HG02938 (cell line): ENCODE measurements at regions not wholly inside any gene's neighbourhood (a gene's known extent, or its start where the extent isn't known, plus 50 kb on each side); places are given as distances from the start of the nearest gene placed in this dataset.

ENCODE experiments used
- ATAC-seq: cut with Tn5 transposase; IDR thresholded peaks from one replicate; pipeline ENCODE4 v1.9.1; 2021; ENCODE audit warnings: mild to moderate bottlenecking, moderate library complexity; ENCODE audit not compliant: unreplicated experiment

- no peak for ATAC-seq
Measured at GRCh38 chr2:19300961-19301360, 57.5 kb downstream of the OSR1 start.

- no peak for ATAC-seq
Measured at GRCh38 chr2:19299522-19299921, 58.9 kb downstream of the OSR1 start.

- no peak for ATAC-seq
Measured at GRCh38 chr2:19299032-19299431, 59.4 kb downstream of the OSR1 start.

GRCh38 chr2:19297716-19298115 is 60.7 kb downstream of the OSR1 start:
- ATAC-seq = no peak

DNA sequence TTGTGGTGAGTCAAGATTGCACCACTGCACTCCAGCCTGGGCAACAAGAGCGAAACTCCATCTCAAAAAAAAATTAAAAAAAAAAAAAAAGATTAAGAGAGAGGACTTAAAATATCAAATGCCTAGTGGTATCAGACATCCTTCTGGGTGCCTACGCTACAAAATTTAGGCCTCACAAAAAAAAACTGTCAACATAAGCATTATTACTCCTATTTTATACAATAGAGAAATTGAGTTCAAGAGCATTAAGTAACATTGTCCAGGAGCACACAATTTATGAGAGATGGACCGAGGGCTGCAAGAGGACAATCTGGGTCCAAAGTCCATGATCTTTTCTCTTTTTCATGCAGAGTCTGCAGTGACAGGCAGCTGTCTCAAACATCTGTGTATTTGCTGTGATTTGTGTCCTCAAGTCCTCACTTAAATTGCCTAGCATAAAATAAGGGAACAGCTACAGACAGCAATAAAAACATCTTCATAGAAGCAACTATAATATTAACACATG is 62.4 kb downstream of the OSR1 start:
- no peak for ATAC-seq

- no peak for ATAC-seq
Measured at GRCh38 chr2:19292007-19292406, 66.4 kb downstream of the OSR1 start.

GRCh38 chr2:19288291-19288690 is 70.1 kb downstream of the OSR1 start:
- no peak for ATAC-seq

GRCh38 chr2:19287324-19287723 is 71.1 kb downstream of the OSR1 start:
- ATAC-seq = no peak

DNA sequence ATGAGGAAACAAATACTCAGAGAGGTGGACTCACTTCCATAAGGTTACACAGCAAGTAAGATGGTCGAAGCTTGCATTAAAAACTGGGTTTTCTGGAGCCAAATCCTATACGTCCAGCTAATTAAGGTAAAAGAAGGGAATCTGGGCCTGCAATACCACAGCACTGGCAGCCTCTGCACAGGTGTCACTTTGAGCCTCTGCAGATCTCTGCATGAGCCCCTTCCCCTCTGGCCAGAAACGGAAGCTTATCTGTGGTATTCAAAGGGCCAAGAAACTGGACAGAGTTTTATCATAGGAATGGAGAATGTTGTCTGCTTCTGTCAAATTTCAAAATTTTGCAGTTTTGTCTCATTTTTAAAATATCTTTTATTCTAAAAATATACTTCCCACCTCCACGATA is 76.1 kb downstream of the OSR1 start:
- no peak for ATAC-seq

GRCh38 chr2:19274439-19274838 is 84.0 kb downstream of the OSR1 start:
- ATAC-seq = no peak

DNA sequence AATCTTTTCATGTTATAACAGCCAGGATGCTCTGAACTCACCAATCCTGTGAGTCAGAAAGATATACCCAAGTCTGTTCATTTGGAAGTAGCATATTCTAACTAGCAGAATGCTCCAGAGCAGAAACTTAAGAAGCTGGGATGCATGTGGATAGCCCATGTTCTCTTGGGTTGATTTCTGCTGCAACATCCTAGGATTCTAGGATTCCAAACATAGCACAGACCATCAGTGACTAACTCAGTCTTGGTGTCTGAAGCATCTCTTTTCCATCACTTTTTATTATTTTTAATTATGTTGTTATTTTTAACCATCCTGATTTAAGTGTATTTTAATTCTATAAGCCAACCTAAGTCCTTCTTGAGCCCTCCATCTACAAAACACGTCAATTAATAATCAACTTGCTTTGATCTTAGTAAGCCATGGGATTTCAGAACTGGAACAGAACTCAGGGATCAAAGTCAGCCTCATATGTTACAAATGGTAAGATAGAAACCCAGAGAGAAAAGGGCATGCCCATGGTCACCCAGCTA is 85.4 kb downstream of the OSR1 start:
- ATAC-seq = no peak

- ATAC-seq = no peak
Measured at GRCh38 chr2:19272039-19272438, 86.4 kb downstream of the OSR1 start.

- ATAC-seq = no peak
Measured at GRCh38 chr2:19264852-19265251, 93.6 kb downstream of the OSR1 start.

DNA sequence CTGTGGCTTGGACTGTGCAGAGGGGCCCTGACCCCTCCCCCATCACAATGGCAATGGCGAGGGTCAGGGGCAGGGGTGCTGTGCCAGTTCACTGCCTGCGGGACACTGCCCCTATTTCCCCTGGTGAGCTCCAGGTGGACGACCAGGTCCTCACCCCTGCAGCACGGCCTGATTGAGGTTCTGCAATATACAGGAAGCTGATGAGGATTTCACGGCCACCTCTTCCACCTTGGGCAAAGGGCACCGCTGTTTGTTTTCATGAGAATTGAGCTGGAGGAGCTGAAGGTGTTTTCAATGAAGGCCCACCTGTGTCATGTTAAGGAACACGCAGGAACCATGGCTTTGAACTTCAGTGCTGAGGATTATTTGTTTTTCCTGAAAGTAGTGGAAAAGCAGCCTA is 96.3 kb downstream of the OSR1 start:
- no peak for ATAC-seq

DNA sequence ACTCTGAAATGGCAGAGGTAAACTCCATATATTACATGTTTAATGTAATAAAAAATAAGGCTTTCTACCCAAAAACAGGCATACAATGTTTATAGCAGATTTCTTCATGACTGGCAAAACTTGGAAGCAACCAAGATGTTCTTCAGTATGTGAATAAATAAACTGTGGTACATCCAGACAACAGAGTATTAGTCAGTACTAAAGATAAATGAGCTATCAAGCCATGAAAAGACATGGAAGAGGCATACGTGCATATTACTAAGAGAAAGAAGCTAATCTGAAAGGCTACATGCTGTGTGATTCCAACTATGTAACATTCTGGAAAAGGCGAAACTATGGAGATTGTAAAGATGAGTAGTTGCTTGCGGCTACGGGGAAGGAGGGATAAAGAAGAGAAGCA is 97.4 kb downstream of the OSR1 start:
- ATAC-seq = no peak

DNA sequence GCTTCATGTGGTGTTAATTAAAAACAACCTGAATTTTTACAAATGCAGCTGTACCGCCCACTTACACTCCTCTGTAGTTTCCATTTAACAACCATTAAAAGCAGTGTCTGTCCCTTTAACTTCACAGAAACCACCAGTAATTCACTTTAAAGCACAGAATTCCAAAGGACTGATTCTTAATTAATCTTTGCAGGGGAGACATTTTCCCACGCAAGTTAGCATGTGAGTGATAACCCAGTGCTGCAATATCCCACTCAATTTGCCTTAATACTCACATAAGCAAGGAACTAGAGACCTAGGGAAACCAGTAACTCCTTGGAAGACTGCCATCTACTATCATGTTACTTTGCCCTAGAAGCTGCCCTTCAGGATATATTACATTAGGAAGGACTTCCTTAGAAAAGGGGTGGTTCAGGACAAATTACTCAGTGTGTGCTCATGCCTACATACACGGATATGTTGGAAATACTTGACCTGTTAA is 102.3 kb downstream of the OSR1 start:
- ATAC-seq = no peak

- no peak for ATAC-seq
Measured at GRCh38 chr2:19255481-19255880, 102.9 kb downstream of the OSR1 start.

DNA sequence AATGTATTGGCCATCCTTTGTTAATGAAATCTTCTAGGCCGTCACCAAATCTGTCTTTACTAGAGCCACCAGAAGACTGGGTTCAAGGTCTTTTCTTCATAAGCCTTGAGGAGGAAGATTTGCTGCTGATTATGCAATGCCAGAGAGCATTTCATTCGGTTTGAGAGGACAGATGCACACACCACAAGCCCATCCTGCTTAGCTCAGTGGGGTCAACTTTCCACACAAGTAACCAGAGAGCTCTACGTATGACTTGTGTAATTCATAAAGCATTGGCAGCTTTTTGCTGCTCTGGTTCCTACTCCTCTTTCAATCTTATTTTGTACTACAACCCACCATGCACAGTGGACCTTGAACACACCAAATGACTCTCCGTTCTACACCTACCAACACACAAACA is 106.9 kb downstream of the OSR1 start:
- ATAC-seq = no peak

DNA sequence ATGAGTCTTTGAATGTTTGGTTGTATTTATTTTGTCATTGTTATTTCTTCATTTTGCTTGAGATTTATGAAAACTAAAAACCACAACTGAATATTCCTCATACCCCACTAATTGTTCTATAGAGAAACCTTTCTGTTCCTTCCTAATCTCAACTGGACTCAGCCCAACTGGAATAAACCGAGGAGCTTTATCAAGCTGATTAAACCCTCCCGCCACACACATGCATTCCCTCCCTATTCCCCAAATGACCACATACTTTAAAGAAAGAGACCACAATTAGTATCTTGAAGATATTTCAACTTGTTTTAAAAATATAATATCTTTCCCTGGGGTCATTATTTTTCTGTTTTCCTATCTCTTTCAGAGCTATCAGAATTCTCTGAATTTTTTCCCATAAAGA is 107.5 kb downstream of the OSR1 start:
- no peak for ATAC-seq

DNA sequence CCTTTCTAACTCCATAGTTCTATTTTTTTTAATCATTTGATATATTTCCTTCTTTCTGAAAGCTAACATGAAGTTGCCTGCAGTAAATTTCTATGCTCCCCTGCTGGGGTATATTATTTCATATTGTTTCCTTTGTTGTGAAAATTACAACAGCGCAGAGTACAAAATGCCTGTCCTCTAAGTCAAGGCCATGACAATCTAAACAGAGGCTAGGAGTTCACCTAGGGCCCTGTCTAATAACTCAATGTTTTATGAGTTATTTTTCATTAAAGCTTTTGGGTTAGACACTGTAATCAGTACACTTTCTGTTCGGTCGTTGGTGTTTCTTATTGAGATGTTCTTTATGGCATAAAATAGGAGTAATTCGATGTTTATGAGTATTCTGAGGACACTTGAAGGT is 111.2 kb downstream of the OSR1 start:
- ATAC-seq = no peak

GRCh38 chr2:19246496-19246895 is 111.9 kb downstream of the OSR1 start:
- ATAC-seq = no peak

GRCh38 chr2:19244460-19245363 is 113.7 kb downstream of the OSR1 start:
- no peak for ATAC-seq
